Lung (tissue), 11 donors: ENCODE measurements at regions not wholly inside any gene's neighbourhood (a gene's known extent, or its start where the extent isn't known, plus 50 kb on each side); places are given as distances from the start of the nearest gene placed in this dataset.

Experiments
- ATAC-seq: fragments of 200-7000 bp; cut with Tn5 transposase; one replicate; pipeline ENCODE4 v1.9.1; 2020; ENCODE audit warnings: moderate number of reproducible peaks; ENCODE audit not compliant: insufficient read depth, low FRiP score
- DNase-seq, 3 donors: peaks; one replicate each; pipeline ENCODE4 v3.0.0-alpha.2; 2013 to 2017
- H3K27ac ChIP-seq, 2 donors: one replicate each; pipeline ENCODE4 v1.5.1; 2013; ENCODE audit warnings: mild to moderate bottlenecking in 2 of 2, moderate library complexity in 2 of 2, control low read depth in 1 of 2, inconsistent platforms in 1 of 2, low read depth in 1 of 2, low read length in 1 of 2
- H3K27me3 ChIP-seq, 3 donors: one replicate each; pipeline ENCODE4 v1.5.1; 2013; ENCODE audit warnings: low read length in 2 of 3; ENCODE audit not compliant: control insufficient read depth in 3 of 3, insufficient read depth in 3 of 3
- H3K36me3 ChIP-seq, 4 donors: one replicate each; pipeline ENCODE4 v1.5.1; 2013; ENCODE audit warnings: low read length in 4 of 4, mild to moderate bottlenecking in 1 of 4, moderate library complexity in 1 of 4; ENCODE audit not compliant: control insufficient read depth in 4 of 4, insufficient read depth in 4 of 4
- H3K4me1 ChIP-seq, 5 donors: one replicate each; pipeline ENCODE4 v1.5.1; 2013; ENCODE audit warnings: low read length in 5 of 5, mild to moderate bottlenecking in 2 of 5, moderate library complexity in 1 of 5; ENCODE audit not compliant: control insufficient read depth in 5 of 5, insufficient read depth in 5 of 5
- H3K4me3 ChIP-seq: one replicate; pipeline ENCODE4 v1.5.1; 2013; ENCODE audit warnings: mild to moderate bottlenecking, control low read depth, moderate library complexity
- H3K9ac ChIP-seq, 2 donors: one replicate each; pipeline ENCODE4 v1.5.1; 2013; ENCODE audit warnings: low read length in 2 of 2, control low read depth in 1 of 2; ENCODE audit not compliant: insufficient read depth in 1 of 2
- H3K9me3 ChIP-seq, 4 donors: one replicate each; pipeline ENCODE4 v1.5.1; 2013; ENCODE audit warnings: low read length in 3 of 4, mild to moderate bottlenecking in 1 of 4, moderate library complexity in 1 of 4; ENCODE audit not compliant: control insufficient read depth in 4 of 4, insufficient read depth in 3 of 4
- CTCF ChIP-seq: IDR thresholded peaks from 2 replicates; pipeline ENCODE4 v1.5.1; 2012; ENCODE audit warnings: mild to moderate bottlenecking; ENCODE audit errors: control extremely low read depth, extremely low read depth
- WGBS, 2 donors: extraction: QIAGEN DNeasy Blood & Tissue Kit; methylation state at CpG; one replicate each; pipeline ENCODE4 v1.1.7; 2013; 5-methylcytosine and 5-hydroxymethylcytosine counted together
- donor health status: control.
- donor health status: control.
- donor health status: Bipolar disorder and iron deficiency.
- donor health status: healthy.
- donor health status: DM: yes; HTN: yes; CAD: no.

DNA sequence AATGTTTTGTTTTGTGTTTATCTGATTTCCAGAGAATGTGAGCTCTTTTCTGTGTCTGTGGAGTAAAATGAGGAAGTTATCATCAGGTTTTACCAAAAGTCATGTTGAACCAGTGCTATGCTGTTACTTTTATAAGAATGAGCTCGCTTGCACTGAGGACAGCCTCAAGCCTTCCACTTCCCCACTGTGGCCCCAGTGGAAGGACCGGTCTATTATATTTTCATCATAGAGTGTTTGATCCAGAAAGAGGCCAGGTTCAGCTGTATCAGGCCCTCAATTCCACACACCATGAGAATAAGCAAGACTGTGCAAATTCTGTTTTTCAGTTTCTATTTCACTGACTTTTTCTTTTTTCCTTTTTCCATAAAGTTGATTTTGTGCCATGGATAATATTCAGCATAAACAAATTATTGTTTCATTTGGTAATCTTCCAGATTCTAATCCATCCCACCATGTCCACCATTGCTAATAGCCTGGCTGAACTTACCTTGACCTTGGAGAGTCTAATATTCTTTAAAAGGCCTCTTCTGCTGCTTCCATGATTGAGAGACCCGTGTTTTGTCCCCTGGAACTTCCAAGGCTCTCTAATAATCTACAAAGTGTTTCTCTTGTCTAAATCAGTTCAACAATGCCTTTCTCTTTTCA is 286.2 kb downstream of the THBS2 start:
- H3K27ac ChIP-seq: no peak overlapping the region
- H3K4me1 ChIP-seq: peaks cover 2 to 19% (median 4%) of the 10 kb centered on the region in 5 donors
- no peak for ATAC-seq
- no peaks in the 10 kb centered on the region for H3K27me3 ChIP-seq
- TF ChIP-seq CTCF: no peak
- H3K4me3 ChIP-seq: no peak overlapping the region
- peak in 2 of 3 donors; percentile 76 to 80 for DNase-seq
- peaks cover 0 to 3% (median under 1%) of the 10 kb centered on the region in 4 donors for H3K9me3 ChIP-seq
- H3K36me3 ChIP-seq: no peaks in the 10 kb centered on the region
- peak overlapping the region in 1 of 2 donors; percentile 4 for H3K9ac ChIP-seq
- 47 to 63% methylated on average over 3 of the region's 3 CpGs for WGBS, 2 donors

GRCh38 chr6:168964138-168964835 is 289.4 kb downstream of the THBS2 start:
- peaks cover 2 to 23% (median 7%) of the 10 kb centered on the region in 5 donors for H3K4me1 ChIP-seq
- ATAC-seq: no peak
- no peaks in the 10 kb centered on the region for H3K36me3 ChIP-seq
- no peak overlapping the region for H3K9ac ChIP-seq
- no peak overlapping the region for H3K4me3 ChIP-seq
- no peaks in the 10 kb centered on the region for H3K27me3 ChIP-seq
- no peak overlapping the region for H3K27ac ChIP-seq
- WGBS, 2 donors: 74 to 81% methylated on average over 14 of the region's 14 CpGs
- TF ChIP-seq CTCF: no peak
- peaks cover 0 to 3% (median under 1%) of the 10 kb centered on the region in 4 donors for H3K9me3 ChIP-seq
- DNase-seq: no peak

DNA sequence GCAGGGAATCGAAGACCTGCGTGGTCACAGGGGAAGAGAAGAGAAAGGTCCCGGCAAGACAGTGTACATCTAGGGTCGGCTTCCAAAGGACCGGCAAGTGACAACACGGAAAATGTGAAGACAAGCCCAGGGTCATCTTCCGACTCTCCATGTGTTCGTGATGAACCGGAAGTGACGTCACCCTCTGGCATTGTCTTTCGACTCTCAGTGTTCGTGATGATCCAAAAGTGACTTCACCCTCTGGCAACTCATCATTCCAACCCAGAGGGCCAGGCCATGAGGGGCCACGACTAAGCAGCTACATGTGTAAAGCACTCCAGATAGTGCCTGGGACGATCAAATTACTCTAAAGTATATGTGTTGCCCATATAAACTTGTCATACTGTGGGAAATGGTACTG is 290.8 kb downstream of the THBS2 start:
- Histone ChIP-seq H3K4me3 (no peak overlapping the region), H3K4me1 (peaks cover 0 to 16% (median 3%) of the 10 kb centered on the region in 5 donors), H3K9me3 (peaks cover 0 to 3% (median under 1%) of the 10 kb centered on the region in 4 donors), H3K27me3 (no peaks in the 10 kb centered on the region), H3K36me3 (no peaks in the 10 kb centered on the region), H3K9ac (no peak overlapping the region), H3K27ac (no peak overlapping the region)
- no peak for DNase-seq
- TF ChIP-seq CTCF: no peak
- 78 to 87% methylated on average over 14 of the region's 14 CpGs for WGBS, 2 donors
- no peak for ATAC-seq
